HK-2 (cell line): ENCODE measurements at regions not wholly inside any gene's neighbourhood (a gene's known extent, or its start where the extent isn't known, plus 50 kb on each side); places are given as distances from the start of the nearest gene placed in this dataset.
A peak's percentile ranks its signal among the peaks of the same experiment; 100 is the strongest.

ENCODE experiments used
- DNase-seq: peaks from one replicate; pipeline ENCODE4 v3.0.0-alpha.2; 2018; ENCODE audit not compliant: unreplicated experiment

GRCh38 chr2:239765076-239765845, 259.9 kb downstream of the NDUFA10 start:
- no peak for DNase-seq

- no peak for DNase-seq
Observed at GRCh38 chr2:239763433-239764097, 261.6 kb downstream of the NDUFA10 start.

DNA sequence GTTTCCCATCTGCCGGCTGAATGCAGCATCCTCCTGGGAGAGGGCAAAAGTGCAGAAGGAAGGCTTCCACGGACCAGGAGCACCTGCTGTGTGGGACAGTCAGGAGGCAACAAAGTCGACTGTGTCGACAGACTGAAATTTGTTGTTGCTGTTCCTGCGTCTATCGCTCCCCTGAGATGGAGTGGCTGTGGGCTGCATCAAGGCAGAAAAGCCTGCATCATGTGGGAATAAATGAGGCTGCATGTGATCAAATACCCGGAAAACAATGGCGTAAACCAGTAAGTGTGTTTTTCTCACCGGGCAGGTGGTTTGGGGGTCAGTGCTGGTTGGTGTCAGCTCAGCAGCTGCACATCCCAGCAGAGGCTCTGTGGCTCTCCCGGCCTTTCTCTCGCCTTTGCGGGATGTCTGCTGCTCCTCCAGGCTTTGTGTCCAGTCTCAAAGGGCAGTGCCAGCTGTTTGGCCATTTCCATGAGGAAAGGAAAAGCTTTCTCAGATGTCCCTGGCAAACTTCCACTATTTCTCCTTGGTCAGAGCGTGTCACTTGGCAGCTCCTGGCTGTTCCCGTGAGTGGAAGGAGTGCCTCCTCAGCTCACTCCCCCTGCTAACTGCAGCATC, 262.4 kb downstream of the NDUFA10 start:
- no peak for DNase-seq

- DNase-seq, result no peak
Observed at GRCh38 chr2:239762106-239762505, 263.0 kb downstream of the NDUFA10 start.

DNA sequence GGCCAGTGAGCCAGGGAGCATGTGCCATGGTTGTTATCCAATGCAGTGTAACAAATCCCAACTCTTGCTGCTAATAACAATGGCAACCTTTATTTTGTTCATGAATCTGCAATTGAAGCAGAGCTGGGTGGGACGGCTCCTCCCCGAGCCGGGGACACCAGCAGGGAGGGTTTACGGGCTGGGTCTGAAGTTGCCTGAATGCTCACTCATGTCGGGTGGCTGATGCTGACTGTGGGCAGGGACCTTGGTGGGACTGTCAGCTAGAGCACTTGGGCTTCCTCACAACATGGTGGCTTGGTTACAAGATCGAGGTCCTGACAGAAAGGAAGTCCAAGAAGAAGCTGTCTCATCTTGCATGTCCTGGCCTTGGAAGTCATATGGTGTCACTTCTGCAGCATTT, 264.5 kb downstream of the NDUFA10 start:
- DNase-seq, result no peak

DNA sequence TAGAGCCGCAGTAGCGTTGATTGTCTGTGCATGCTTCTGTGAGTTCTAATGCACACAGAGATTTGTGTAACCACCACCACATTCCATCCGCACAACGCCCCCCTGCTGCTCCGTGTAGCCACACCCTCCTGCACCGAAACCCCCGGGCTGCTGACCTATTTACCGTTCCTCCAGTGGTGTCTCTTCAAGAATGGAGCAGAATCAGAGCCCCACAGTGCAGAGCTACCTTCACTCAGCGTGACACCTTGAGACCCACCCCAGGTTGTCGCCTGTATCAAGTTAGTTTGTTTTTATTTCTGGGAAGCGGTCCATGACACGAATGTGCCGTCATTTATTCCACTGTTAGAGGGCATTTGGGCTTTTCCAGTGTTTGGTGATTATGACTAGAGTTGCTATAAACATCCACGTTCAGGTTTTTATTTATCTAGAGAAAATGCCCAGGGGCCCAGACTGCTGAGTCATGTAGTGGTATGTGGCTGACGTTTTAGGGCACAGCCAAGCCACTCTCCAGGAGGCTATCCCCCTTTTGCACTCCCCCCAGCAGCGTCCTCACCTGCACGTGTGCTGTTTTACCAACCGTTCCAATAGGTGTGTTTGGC, 266.8 kb downstream of the NDUFA10 start:
- no peak for DNase-seq

DNA sequence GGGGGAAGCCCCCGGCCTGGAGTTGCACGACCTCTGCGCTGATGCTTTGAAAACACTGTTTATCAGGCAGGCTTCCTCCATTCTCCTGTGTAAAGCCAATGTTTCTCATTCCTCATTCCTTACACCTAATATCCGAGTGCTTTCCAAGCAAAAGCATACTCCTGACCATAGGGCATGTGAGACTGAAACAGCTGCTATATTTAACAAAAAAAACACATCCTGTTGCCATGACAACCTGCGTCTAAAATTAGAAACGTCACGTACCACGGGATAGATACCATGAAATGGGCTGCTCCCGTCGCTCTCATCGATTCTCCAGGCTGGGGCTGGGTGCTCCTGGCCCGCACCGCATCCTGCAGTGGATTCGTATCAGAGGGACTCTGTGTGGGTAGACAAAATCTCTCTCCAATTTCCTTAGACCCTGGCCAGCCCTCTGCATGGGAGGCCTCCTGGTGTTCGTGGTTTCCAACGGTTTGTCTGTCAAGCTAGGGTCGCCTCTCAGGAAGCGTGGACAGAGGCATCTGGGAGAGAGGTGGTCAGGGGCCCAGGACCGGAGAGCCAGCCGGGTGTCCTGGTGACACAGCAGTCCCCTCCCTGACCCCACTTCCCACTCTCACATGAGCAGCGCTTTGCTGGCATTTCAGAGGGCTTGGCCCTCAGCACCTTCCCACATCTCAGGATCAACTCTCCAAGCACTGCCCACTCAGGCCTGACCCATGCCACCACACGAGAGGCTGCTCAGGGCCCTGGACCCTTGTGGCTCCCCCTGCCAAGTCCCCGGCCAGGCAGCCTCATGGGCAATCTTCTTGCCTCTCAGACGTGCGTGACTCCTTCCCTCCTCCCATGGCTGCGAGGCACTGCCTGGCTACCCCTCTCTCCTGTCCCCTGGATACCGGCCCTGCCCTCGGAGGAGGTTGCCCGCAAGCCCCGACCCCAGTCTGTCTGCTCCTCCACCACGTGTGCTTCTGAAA, 268.1 kb downstream of the NDUFA10 start:
- no peak for DNase-seq

GRCh38 chr2:239756031-239756789, 268.9 kb downstream of the NDUFA10 start:
- DNase-seq, result no peak

DNA sequence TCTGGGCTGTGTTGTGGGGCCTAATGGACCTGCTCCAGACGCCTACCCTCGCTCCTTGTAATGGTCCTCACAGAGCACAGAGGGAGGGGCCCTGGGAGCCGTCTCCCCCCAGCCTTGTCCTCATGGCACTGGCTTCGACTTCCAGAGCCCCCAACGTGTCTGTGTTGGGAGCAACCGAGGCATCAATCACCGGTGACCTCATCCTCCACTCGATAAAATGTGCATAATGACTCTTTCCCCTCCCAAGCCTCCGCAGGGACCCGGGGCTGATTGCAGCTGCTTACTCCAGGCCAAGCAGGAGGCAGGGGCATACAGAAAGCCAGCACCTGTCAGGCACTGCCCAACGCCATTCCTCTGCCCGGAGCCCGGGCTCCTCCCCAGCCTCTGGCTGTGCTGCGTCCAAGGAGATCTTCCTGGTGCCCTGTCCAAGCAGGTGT, 271.7 kb downstream of the NDUFA10 start:
- no peak for DNase-seq

DNA sequence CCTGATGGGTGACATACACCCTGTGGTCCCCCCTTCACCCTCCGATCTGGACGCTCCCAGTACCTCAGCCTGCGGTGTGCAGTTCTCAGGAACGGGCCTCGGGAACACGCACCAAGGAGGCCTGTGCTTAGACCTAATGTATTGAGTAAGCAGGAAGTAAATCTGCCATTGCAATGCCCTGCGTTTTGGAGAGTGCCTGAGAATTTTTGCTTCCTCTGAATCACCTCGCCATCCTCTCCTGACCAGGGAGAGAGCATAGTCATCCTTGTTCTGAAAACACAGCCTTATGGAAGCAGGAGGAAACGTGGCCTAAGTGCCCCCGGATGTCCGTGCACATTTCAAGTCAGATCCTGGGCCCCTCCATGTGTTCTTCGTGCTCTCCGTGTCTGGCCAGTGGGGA, 272.2 kb downstream of the NDUFA10 start:
- DNase-seq, result no peak

- DNase-seq, result peak; percentile 31
Observed at GRCh38 chr2:239751679-239752355, 273.3 kb downstream of the NDUFA10 start.

DNA sequence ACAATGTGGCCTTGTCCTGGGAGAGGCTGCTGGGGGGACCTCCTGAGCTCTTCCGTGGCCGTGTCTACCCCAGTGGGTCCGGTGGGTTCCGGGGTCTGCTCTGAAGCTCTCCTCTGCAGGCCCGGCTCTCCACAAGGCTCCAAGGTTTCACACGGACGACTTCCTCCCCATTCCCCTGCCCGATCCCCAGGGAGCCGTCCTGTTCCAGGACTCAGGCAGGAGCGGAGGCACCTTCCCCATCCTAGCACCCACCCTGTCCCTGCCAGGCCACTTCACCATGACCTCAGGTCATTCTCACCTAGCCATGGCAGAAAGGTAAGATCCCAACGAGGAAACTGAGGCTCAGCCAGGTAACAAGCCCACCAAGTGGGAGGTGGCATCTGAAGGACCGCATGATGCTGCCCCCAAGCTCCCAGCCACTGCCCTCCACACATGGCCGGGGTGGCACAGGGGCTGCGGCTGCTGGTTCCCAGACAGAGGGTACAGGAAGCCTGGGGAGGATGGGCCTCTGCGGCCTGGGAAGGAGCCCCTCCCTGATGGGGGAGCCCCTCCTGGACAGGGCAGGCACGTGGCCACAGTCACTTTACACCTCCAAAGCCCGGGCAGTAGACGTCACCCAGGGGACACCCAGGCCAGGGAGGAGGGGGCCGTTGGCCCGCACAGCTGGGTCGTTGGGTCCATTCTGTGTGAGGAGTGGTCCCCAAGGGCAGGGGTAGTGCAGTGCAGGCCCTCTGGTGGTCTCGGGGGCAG, 274.0 kb downstream of the NDUFA10 start:
- DNase-seq, result no peak

DNA sequence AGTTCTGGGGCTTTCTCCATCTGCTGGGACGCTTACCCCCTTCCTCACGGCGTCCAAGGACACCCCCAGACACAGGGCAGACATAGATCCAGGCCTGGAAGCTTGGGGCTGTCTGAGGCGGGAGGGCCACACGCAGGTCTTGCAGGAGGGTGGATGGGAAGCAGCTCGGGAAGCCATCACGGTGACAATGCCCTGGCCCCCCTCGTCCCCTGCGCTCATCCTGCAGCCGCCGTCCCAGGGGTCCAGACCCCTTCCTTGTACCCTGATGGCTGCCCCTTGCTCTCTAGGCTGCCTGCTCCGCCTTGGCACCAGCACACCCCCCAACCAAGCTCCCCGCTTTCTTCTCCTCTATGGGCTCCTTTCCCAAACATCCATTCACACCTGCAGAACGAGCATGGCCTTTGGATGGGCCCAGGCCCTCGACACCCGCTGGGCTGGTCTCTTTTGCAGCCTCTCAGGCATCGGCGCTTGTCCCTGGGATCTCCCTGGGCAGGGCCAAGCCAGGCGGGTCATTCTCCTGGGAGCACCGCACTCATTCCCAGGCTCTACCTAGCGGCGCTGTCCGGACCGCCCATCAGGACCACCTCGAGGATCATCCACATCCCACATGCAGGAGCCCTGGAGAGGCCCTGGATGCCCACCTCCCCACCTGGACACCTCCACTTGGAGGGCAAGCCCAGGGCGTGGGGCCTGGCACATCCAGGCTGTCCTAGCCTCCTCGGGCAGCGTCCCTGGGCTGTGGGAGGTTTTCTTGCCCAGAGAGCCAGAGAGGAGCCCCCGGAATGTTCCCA, 274.9 kb downstream of the NDUFA10 start:
- no peak for DNase-seq

DNA sequence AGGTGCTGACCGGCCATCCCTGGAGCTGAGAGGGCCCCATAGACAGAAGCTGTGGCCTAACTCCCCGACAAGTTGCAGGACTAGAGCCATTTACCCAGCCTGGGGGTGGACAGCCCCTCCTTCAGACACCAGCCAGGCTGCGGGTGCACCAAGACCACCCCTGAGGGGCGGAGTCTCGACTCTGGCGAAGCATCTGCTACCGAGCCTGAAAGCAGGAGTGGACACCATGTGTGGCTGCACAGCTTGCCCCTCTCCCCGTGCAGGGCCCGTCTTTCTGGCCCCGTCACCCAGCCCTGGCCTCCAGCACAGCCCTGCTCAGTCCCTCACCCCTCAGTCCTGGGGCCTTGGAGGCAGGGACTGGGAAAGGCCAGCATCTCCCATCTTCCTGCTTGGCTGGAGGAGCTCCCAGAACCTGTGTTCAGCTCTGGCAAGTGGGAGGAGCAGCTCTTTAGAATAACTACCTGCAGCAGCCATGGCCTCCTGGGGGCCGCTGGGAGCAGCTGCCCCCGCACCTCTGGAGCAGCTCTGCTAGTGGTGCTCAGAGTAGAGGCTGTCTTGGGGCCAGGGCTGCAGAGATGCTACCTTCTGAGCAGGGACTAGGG, 275.8 kb downstream of the NDUFA10 start:
- no peak for DNase-seq

GRCh38 chr2:239748811-239749210, 276.3 kb downstream of the NDUFA10 start:
- DNase-seq, result no peak

DNA sequence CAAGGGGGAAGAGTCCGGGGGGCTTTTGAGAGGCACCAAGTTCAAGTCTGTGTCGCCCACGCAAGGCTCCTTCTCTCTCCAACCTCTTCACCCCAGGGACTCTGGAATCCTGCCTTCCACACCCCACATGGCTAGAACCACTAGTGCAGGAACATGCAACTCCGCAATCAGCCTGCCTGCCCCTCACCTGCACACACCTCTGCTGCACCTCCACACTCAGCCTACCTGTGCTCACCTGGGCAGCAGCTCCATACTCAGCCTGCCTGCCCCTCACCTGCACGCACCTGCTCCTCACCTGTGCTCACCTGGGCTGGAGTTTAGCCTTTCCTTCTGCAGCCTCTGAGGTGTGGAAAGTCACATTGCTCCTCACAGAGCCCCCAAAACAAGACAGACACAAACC, 277.4 kb downstream of the NDUFA10 start:
- DNase-seq, result no peak

DNA sequence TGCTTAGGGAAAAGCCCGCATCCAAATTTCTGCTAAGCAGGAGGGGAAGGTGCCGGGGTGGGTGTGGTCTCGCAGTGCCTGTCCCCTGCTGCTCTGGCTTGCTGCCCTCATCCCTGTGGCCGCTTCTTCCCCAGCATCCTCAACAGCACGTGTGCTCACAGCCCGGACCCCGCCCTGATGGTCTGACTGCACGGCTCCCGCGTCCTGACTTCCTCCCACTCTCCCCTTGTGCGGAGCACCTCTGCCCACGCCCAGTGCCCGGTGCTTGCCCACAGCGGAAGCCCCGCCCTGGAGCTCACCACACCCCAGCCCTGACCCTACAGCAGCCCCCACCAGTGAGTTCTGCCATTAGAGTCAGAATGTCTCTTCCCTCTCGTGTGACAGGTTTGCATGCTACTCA, 277.9 kb downstream of the NDUFA10 start:
- no peak for DNase-seq
